Mammary epithelial cell (primary cell): ENCODE measurements at regions not wholly inside any gene's neighbourhood (a gene's known extent, or its start where the extent isn't known, plus 50 kb on each side); places are given as distances from the start of the nearest gene placed in this dataset.

ENCODE experiments used
- EZH2 ChIP-seq: IDR thresholded peaks from 2 replicates; pipeline ENCODE4 v1.6.1; 2012; ENCODE audit warnings: low read length, inconsistent platforms, borderline replicate concordance
- TF ChIP-seq, protein P1 (sequence below), 2 donors: IDR thresholded peaks in 1 of 2; conservative IDR thresholded peaks in 1 of 2; 2 replicates each; pipeline ENCODE4 v1.5.1; 2011 to 2012; ENCODE audit warnings: inconsistent platforms in 2 of 2, low read length in 2 of 2, mild to moderate bottlenecking in 2 of 2, control low read depth in 1 of 2, low read depth in 1 of 2; ENCODE audit not compliant: insufficient read depth in 1 of 2; ENCODE audit errors: extremely low read depth in 1 of 2

DNA sequence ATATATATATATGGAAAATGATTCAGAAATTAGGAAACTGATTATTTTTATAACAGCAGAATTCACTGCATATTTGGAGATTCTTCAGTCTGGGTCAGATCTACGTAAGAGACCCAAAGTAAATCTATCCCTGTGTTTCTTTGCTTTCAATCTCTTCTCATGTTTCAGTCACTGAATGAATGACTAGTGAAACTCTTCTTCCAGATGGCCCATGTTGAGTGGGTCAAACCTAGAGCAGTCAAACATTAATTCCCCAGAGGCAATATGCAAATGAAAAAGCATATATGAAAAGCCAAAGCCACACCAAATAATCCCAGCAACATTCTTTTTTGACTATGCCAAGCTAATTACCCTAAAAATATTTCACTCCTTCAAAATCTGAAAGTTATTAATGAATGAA, 317.3 kb downstream of the RBM43 start:
- TF ChIP-seq, protein P1, sequence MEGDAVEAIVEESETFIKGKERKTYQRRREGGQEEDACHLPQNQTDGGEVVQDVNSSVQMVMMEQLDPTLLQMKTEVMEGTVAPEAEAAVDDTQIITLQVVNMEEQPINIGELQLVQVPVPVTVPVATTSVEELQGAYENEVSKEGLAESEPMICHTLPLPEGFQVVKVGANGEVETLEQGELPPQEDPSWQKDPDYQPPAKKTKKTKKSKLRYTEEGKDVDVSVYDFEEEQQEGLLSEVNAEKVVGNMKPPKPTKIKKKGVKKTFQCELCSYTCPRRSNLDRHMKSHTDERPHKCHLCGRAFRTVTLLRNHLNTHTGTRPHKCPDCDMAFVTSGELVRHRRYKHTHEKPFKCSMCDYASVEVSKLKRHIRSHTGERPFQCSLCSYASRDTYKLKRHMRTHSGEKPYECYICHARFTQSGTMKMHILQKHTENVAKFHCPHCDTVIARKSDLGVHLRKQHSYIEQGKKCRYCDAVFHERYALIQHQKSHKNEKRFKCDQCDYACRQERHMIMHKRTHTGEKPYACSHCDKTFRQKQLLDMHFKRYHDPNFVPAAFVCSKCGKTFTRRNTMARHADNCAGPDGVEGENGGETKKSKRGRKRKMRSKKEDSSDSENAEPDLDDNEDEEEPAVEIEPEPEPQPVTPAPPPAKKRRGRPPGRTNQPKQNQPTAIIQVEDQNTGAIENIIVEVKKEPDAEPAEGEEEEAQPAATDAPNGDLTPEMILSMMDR (conservative IDR thresholded peaks at IDR 0.05 in 1 of 2, IDR thresholded peaks at IDR 0.05 in 1 of 2; ENCODE audit: extremely low read depth in 1 of 2, insufficient read depth in 1 of 2, low read depth in 1 of 2, low read length in 2 of 2) = no peak
- TF ChIP-seq EZH2 = no peak
